GM23338 (cell line): ENCODE measurements at regions not wholly inside any gene's neighbourhood (a gene's known extent, or its start where the extent isn't known, plus 50 kb on each side); places are given as distances from the start of the nearest gene placed in this dataset.

Experiments
- ATAC-seq: fragments of 200-7000 bp; cut with Tn5 transposase; 3 replicates; pipeline ENCODE4 v1.9.1; 2020
- DNase-seq: peaks from one replicate; pipeline ENCODE4 v3.0.0-alpha.2; 2015; ENCODE audit warnings: low spot score
- H2AFZ ChIP-seq: fragments of 200-600 bp; sonication (generic); 2 replicates; pipeline ENCODE4 v1.8.0; 2016; ENCODE audit warnings: antibody characterized with exemption, mild to moderate bottlenecking, moderate library complexity
- H3F3A ChIP-seq: fragments of 200-600 bp; sonication (generic); replicated peaks from 2 replicates; pipeline ENCODE4 v1.8.0; 2017; ENCODE audit warnings: antibody characterized with exemption, mixed run types, low read depth
- H3K27ac ChIP-seq: fragments of 200-600 bp; sonication (generic); 2 replicates; pipeline ENCODE4 v1.6.1; 2016; ENCODE audit warnings: low read depth
- H3K27me3 ChIP-seq: fragments of 200-600 bp; sonication (generic); 2 replicates; pipeline ENCODE4 v1.8.0; 2016; ENCODE audit warnings: mild to moderate bottlenecking, mixed run types, moderate library complexity; ENCODE audit not compliant: insufficient read depth
- H3K36me3 ChIP-seq: fragments of 200-600 bp; sonication (generic); 2 replicates; pipeline ENCODE4 v1.8.0; 2016; ENCODE audit warnings: mild to moderate bottlenecking; ENCODE audit not compliant: insufficient read depth
- H3K4me1 ChIP-seq: fragments of 200-600 bp; sonication (generic); 2 replicates; pipeline ENCODE4 v1.8.0; 2016; ENCODE audit warnings: mild to moderate bottlenecking, moderate library complexity; ENCODE audit not compliant: insufficient read depth
- H3K4me2 ChIP-seq: fragments of 200-600 bp; sonication (generic); 2 replicates; pipeline ENCODE4 v1.7.1; 2017; ENCODE audit warnings: mixed run types
- H3K4me3 ChIP-seq: fragments of 200-600 bp; sonication (generic); 2 replicates; pipeline ENCODE4 v1.6.1; 2016; ENCODE audit warnings: mixed run types
- H3K79me2 ChIP-seq: fragments of 200-600 bp; sonication (generic); replicated peaks from 2 replicates; pipeline ENCODE4 v1.8.0; 2017; ENCODE audit warnings: mild to moderate bottlenecking; ENCODE audit not compliant: insufficient read depth
- H3K9me2 ChIP-seq: fragments of 200-600 bp; sonication (generic); 2 replicates; pipeline ENCODE4 v1.8.0; 2017; ENCODE audit not compliant: insufficient read depth
- H4K20me1 ChIP-seq: fragments of 200-600 bp; sonication (generic); replicated peaks from 2 replicates; pipeline ENCODE4 v1.8.0; 2017; ENCODE audit warnings: mild to moderate bottlenecking; ENCODE audit not compliant: insufficient read depth
- H3K27ac Mint-ChIP-seq: 2 replicates; pipeline ENCODE4 v1.8.0; 2020; ENCODE audit warnings: inconsistent platforms, mild to moderate bottlenecking, moderate library complexity, mixed read lengths
- H3K27me3 Mint-ChIP-seq: 3 replicates; pipeline ENCODE4 v1.8.0; 2022; ENCODE audit warnings: low read depth, mild to moderate bottlenecking, moderate library complexity, mixed read lengths, inconsistent platforms; ENCODE audit not compliant: insufficient read depth, poor library complexity
- H3K36me3 Mint-ChIP-seq: 3 replicates; pipeline ENCODE4 v1.8.0; 2021; ENCODE audit warnings: low read depth, mild to moderate bottlenecking, inconsistent platforms, moderate library complexity, mixed read lengths
- H3K4me1 Mint-ChIP-seq: 3 replicates; pipeline ENCODE4 v1.8.0; 2020; ENCODE audit warnings: mild to moderate bottlenecking, inconsistent platforms, mixed read lengths
- H3K4me3 Mint-ChIP-seq: 3 replicates; pipeline ENCODE4 v1.8.0; 2021; ENCODE audit warnings: moderate library complexity, mild to moderate bottlenecking, inconsistent platforms, mixed read lengths
- H3K9me3 Mint-ChIP-seq: 3 replicates; pipeline ENCODE4 v1.8.0; 2020; ENCODE audit warnings: moderate library complexity, mild to moderate bottlenecking, inconsistent platforms, mixed read lengths
- CTCF ChIP-seq, 2 experiments: fragments of 200-600 bp in 1 of 2; sonication (generic) in 1 of 2; conservative IDR thresholded peaks; 2 replicates each; pipeline versions ENCODE4 v1.5.1 to v1.6.1; 2016 to 2017; ENCODE audit warnings: antibody characterized with exemption in 2 of 2, low read depth in 2 of 2, mild to moderate bottlenecking in 2 of 2, moderate library complexity in 1 of 2
- EZH2 ChIP-seq: fragments of 200-600 bp; sonication (generic); IDR thresholded peaks from one replicate; pipeline ENCODE4 v1.8.0; 2017; ENCODE audit warnings: antibody characterized with exemption, mild to moderate bottlenecking, low read depth; ENCODE audit not compliant: unreplicated experiment
- EZH2phosphoT487 ChIP-seq: fragments of 200-600 bp; sonication (generic); IDR thresholded peaks from one replicate; pipeline ENCODE4 v1.8.1; 2018; ENCODE audit warnings: antibody characterized with exemption; ENCODE audit not compliant: unreplicated experiment
- REST ChIP-seq: IDR thresholded peaks from one replicate; pipeline ENCODE4 v1.6.1; 2018; ENCODE audit warnings: antibody characterized with exemption; ENCODE audit not compliant: unreplicated experiment
- STAT1 ChIP-seq: IDR thresholded peaks from one replicate; pipeline ENCODE4 v1.6.1; 2016; ENCODE audit warnings: antibody characterized with exemption; ENCODE audit not compliant: unreplicated experiment
- ZNF114 ChIP-seq: fragments of 250-450 bp; sonication (Bioruptor Pico); IDR thresholded peaks from 2 replicates; pipeline ENCODE4 v1.5.0; 2020; ENCODE audit warnings: mild to moderate bottlenecking, moderate library complexity
- ZNF331 ChIP-seq: fragments of 250-450 bp; sonication (Bioruptor Pico); IDR thresholded peaks from 2 replicates; pipeline ENCODE4 v1.5.0; 2020; ENCODE audit warnings: low read depth, mild to moderate bottlenecking, moderate library complexity

- Histone ChIP-seq H3K79me2 (no peaks in the 10 kb centered on the region), H3K27ac (no peak overlapping the region), H3F3A (no peaks in the 10 kb centered on the region), H2AFZ (no peak overlapping the region), H3K9me2 (no peaks in the 10 kb centered on the region), H3K4me1 (peaks cover 21% of the 10 kb centered on the region), H3K36me3 (no peaks in the 10 kb centered on the region), H3K4me3 (no peak overlapping the region), H3K4me2 (no peak overlapping the region), H4K20me1 (no peaks in the 10 kb centered on the region), H3K27me3 (peaks cover 9% of the 10 kb centered on the region; the same call in 1 of the 2 replicates)
- TF ChIP-seq ZNF114 (CRISPR knock-in tag) (no peak), ZNF331 (no peak), EZH2 (no peak), REST (no peak), CTCF (conservative IDR thresholded peaks at IDR 0.05; ENCODE audit: low read depth in 2 of 2) (no peak), EZH2phosphoT487 (no peak)
- ATAC-seq (no peak), DNase-seq (no peak)
- H3K27ac Mint-ChIP-seq: no peak overlapping the region
- peaks cover 31% of the 10 kb centered on the region for H3K4me1 Mint-ChIP-seq
- no peak overlapping the region for H3K4me3 Mint-ChIP-seq
- H3K36me3 Mint-ChIP-seq: no peaks in the 10 kb centered on the region
- H3K27me3 Mint-ChIP-seq: peaks cover 25% of the 10 kb centered on the region
- H3K9me3 Mint-ChIP-seq: peaks cover 8% of the 10 kb centered on the region; the same call in 2 of the 3 replicates
These were observed 75.3 kb upstream of the DLX2 start for GRCh38 chr2:172177996-172178395.

GRCh38 chr2:172179045-172179701, 76.5 kb upstream of the DLX2 start:
- Histone ChIP-seq H3F3A (no peaks in the 10 kb centered on the region), H4K20me1 (no peaks in the 10 kb centered on the region), H2AFZ (no peak overlapping the region; the same call in 1 of the 2 replicates), H3K4me2 (no peak overlapping the region), H3K79me2 (no peaks in the 10 kb centered on the region), H3K27ac (no peak overlapping the region), H3K36me3 (no peaks in the 10 kb centered on the region), H3K4me1 (peaks cover 11% of the 10 kb centered on the region), H3K27me3 (peaks cover 6% of the 10 kb centered on the region; the same call in 1 of the 2 replicates), H3K4me3 (no peak overlapping the region), H3K9me2 (no peaks in the 10 kb centered on the region)
- no peak overlapping the region for H3K4me3 Mint-ChIP-seq
- peaks cover 19% of the 10 kb centered on the region for H3K4me1 Mint-ChIP-seq
- H3K9me3 Mint-ChIP-seq: peaks cover 8% of the 10 kb centered on the region; the same call in 2 of the 3 replicates
- H3K27me3 Mint-ChIP-seq: peaks cover 18% of the 10 kb centered on the region
- H3K27ac Mint-ChIP-seq: no peak overlapping the region
- no peak for DNase-seq
- H3K36me3 Mint-ChIP-seq: no peaks in the 10 kb centered on the region
- ATAC-seq: no peak
- TF ChIP-seq STAT1 (no peak), CTCF (conservative IDR thresholded peaks at IDR 0.05; ENCODE audit: low read depth in 2 of 2) (no peak)
